OCI-LY7 (cell line): ENCODE measurements at regions not wholly inside any gene's neighbourhood (a gene's known extent, or its start where the extent isn't known, plus 50 kb on each side); places are given as distances from the start of the nearest gene placed in this dataset.

ENCODE experiments used
- EZH2phosphoT487 ChIP-seq: fragments of 200-600 bp; sonication (generic); IDR thresholded peaks from 2 replicates; pipeline ENCODE4 v1.6.1; 2018; ENCODE audit warnings: low read depth, borderline replicate concordance, mild to moderate bottlenecking, mixed run types, antibody characterized with exemption, low read length, moderate library complexity, mixed read lengths
- TF ChIP-seq, protein P1 (sequence below): fragments of 200-600 bp; sonication (generic); conservative IDR thresholded peaks from 2 replicates; pipeline ENCODE4 v1.5.1; 2014; ENCODE audit warnings: mild to moderate bottlenecking, antibody characterized with exemption, low read length, moderate library complexity, mixed read lengths

DNA sequence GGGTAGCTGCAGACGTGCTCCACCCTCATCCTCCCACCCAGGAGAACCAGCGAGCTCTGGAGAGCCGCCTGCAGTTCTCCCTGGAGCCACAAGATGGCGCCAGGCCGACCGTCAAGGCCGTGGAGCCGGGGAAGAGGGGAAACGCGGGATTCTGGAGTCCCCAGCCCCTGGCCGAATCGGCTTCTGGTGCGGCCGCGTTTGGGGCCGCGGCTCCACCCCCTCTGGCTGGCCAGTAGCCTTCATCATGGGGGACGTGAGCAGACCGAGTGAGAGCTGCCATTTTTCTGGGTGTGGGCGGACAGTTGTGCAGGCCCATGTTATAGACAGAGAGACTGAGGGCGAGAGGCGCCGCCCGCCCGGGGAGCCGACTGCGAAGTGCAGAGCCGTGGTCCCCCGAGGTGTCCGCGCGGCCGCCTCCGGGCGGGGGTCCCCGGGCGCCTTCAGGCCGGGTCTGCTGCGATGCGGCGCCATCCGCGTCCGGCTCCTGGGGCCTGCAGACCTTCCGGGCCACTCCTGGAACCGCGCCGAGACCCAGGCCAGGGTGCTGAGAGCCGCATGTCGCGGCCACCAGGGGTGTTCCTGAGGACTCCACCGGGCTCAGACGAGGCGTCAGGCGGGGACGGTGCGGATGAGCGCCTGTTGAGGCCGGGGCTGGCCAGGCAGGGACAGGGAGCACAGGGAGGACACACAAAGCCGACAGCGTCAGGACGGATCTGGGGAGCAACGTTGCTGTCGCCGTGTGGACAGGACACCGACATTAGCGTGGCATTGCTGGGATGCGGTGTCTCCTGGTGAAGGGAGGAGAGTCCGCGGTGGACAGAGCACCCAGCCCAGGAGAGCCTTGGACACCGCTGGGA lies 418.2 kb upstream of the HS6ST1 start:
- TF ChIP-seq, protein P1, sequence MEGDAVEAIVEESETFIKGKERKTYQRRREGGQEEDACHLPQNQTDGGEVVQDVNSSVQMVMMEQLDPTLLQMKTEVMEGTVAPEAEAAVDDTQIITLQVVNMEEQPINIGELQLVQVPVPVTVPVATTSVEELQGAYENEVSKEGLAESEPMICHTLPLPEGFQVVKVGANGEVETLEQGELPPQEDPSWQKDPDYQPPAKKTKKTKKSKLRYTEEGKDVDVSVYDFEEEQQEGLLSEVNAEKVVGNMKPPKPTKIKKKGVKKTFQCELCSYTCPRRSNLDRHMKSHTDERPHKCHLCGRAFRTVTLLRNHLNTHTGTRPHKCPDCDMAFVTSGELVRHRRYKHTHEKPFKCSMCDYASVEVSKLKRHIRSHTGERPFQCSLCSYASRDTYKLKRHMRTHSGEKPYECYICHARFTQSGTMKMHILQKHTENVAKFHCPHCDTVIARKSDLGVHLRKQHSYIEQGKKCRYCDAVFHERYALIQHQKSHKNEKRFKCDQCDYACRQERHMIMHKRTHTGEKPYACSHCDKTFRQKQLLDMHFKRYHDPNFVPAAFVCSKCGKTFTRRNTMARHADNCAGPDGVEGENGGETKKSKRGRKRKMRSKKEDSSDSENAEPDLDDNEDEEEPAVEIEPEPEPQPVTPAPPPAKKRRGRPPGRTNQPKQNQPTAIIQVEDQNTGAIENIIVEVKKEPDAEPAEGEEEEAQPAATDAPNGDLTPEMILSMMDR, result peak; percentile 98
- TF ChIP-seq EZH2phosphoT487, result no peak
